Transverse colon (tissue), 4 donors: ENCODE measurements at regions not wholly inside any gene's neighbourhood (a gene's known extent, or its start where the extent isn't known, plus 50 kb on each side); places are given as distances from the start of the nearest gene placed in this dataset.
A peak's percentile ranks its signal among the peaks of the same experiment; 100 is the strongest.

Experiments
- DNase-seq: peaks from one replicate; pipeline ENCODE4 v3.0.0-alpha.2; 2019
- H3K27ac ChIP-seq, 4 donors: fragments of 200-600 bp; sonication (generic); 2 replicates each; pipeline ENCODE4 v1.5.1; 2016 to 2018; ENCODE audit warnings: inconsistent platforms in 4 of 4
- H3K27me3 ChIP-seq: fragments of 200-600 bp; sonication (generic); 2 replicates; pipeline ENCODE4 v1.5.1; 2017; ENCODE audit warnings: inconsistent platforms
- H3K36me3 ChIP-seq, 4 donors: fragments of 200-600 bp; sonication (generic); 2 replicates each; pipeline ENCODE4 v1.5.1; 2017 to 2019; ENCODE audit warnings: inconsistent platforms in 4 of 4
- H3K4me1 ChIP-seq, 4 donors: fragments of 200-600 bp; sonication (generic); 2 replicates each; pipeline ENCODE4 v1.5.1; 2017 to 2020; ENCODE audit warnings: inconsistent platforms in 4 of 4
- H3K4me3 ChIP-seq, 4 donors: fragments of 200-600 bp; sonication (generic); 1 replicate in 1 of 4; 2 replicates in 3 of 4; pipeline versions ENCODE4 v1.5.1 to v1.6.1; 2017 to 2019; ENCODE audit warnings: inconsistent platforms in 4 of 4
- H3K9me3 ChIP-seq, 2 donors: fragments of 200-600 bp; sonication (generic); 2 replicates each; pipeline ENCODE4 v1.5.1; 2017 to 2019; ENCODE audit warnings: inconsistent platforms in 2 of 2
- EP300 ChIP-seq: sonication (generic); formaldehyde crosslinking; IDR thresholded peaks from one replicate; pipeline ENCODE4 v1.6.1; 2017; ENCODE audit warnings: antibody characterized with exemption, low read depth
- POLR2A ChIP-seq: fragments of 450-650 bp; IDR thresholded peaks from one replicate; pipeline ENCODE4 v1.6.1; 2016; ENCODE audit warnings: antibody characterized with exemption, mild to moderate bottlenecking, moderate library complexity
- POLR2AphosphoS5 ChIP-seq, 3 donors: sonication (generic); formaldehyde crosslinking; IDR thresholded peaks; one replicate each; pipeline ENCODE4 v1.6.1; 2016; ENCODE audit warnings: antibody characterized with exemption in 3 of 3
- WGBS, 2 donors: methylation state at CpG; one replicate each; pipeline ENCODE4 v1.1.5; 2018; ENCODE audit warnings: low coverage in 1 of 2; 5-methylcytosine and 5-hydroxymethylcytosine counted together
- in situ Hi-C, 4 donors: fragments of 200-750 bp; cut with MboI; loops; one replicate each; pipeline versions ENCODE4 v1.15.0 to v1.15.1; 2017; ENCODE audit warnings: low sequenced_read_pairs in 3 of 4, low pct_ligation_motif_present in 1 of 4, low pct_unique_long_range_greater_than_20kb in 1 of 4
- intact Hi-C: fragments of 100-400 bp; cut with DNase I; formaldehyde crosslinking; loops from one replicate; pipeline ENCODE4 v1.15.1; 2023; ENCODE audit warnings: low total_unique reads
- TF ChIP-seq, protein P1 (sequence below), 5 experiments: fragments of 200-600 bp in 3 of 5; fragments of 450-650 bp in 2 of 5; sonication (generic) in 3 of 5; IDR thresholded peaks; 1 replicate in 2 of 5; 2 replicates in 3 of 5; pipeline ENCODE4 v1.5.1; 2016 to 2017; ENCODE audit warnings: antibody characterized with exemption in 5 of 5, inconsistent platforms in 3 of 5, mild to moderate bottlenecking in 2 of 5, moderate library complexity in 1 of 5

GRCh38 chr14:100392356-100392755 lies 69.2 kb downstream of the SLC25A47 start:
- Histone ChIP-seq H3K36me3 (no peaks in the 10 kb centered on the region), H3K27me3 (no peaks in the 10 kb centered on the region), H3K9me3 (no peaks in the 10 kb centered on the region), H3K27ac (peak overlapping the region in 2 of 4 donors; percentile 5 to 57), H3K4me1 (peaks cover 8 to 74% (median 39%) of the 10 kb centered on the region in 4 donors), H3K4me3 (no peak overlapping the region)
- no peak for DNase-seq
- 74 to 92% methylated on average over 6 to 11 of the region's 11 CpGs for WGBS, 2 donors
- in situ Hi-C loops (no loop called here), intact Hi-C loops (no loop called here)
- TF ChIP-seq POLR2A = no peak
- TF ChIP-seq POLR2AphosphoS5 (IDR thresholded peaks at IDR 0.05) = no peak
- no peak for TF ChIP-seq EP300
- TF ChIP-seq, protein P1, sequence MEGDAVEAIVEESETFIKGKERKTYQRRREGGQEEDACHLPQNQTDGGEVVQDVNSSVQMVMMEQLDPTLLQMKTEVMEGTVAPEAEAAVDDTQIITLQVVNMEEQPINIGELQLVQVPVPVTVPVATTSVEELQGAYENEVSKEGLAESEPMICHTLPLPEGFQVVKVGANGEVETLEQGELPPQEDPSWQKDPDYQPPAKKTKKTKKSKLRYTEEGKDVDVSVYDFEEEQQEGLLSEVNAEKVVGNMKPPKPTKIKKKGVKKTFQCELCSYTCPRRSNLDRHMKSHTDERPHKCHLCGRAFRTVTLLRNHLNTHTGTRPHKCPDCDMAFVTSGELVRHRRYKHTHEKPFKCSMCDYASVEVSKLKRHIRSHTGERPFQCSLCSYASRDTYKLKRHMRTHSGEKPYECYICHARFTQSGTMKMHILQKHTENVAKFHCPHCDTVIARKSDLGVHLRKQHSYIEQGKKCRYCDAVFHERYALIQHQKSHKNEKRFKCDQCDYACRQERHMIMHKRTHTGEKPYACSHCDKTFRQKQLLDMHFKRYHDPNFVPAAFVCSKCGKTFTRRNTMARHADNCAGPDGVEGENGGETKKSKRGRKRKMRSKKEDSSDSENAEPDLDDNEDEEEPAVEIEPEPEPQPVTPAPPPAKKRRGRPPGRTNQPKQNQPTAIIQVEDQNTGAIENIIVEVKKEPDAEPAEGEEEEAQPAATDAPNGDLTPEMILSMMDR (IDR thresholded peaks at IDR 0.05) = no peak

DNA sequence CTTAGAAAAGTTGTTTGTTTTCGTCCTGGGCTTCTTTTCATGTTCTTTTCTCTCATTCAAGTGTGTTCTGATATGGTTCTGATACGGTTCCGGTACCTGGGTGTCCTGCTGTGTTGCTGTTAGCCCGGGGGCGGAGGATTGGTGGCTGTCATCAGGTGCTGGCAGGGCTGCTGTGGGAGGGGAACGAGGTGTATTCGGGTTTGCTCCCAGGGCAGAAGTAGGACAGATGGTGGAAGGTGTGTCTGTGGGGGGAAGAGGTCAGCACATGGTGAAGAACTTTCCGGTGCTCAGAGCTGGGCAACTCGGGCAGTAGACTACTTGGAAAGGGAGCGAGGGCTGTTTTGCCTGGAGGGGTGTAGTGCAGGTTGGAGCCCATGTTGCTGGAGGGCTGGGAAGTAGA lies 70.2 kb downstream of the SLC25A47 start:
- in situ Hi-C loops = no loop called here
- DNase-seq = no peak
- intact Hi-C loops = no loop called here
- Histone ChIP-seq H3K9me3 (no peaks in the 10 kb centered on the region), H3K27me3 (no peaks in the 10 kb centered on the region), H3K36me3 (no peaks in the 10 kb centered on the region), H3K27ac (peak overlapping the region in 2 of 4 donors; percentile 36 to 57), H3K4me3 (no peak overlapping the region), H3K4me1 (peaks cover 8 to 75% (median 40%) of the 10 kb centered on the region in 4 donors)
- 66 to 70% methylated on average over 6 to 10 of the region's 10 CpGs for WGBS, 2 donors
- no peak for TF ChIP-seq POLR2A
- TF ChIP-seq, protein P1 (IDR thresholded peaks at IDR 0.05) = no peak
- TF ChIP-seq EP300 = no peak
- no peak for TF ChIP-seq POLR2AphosphoS5 (IDR thresholded peaks at IDR 0.05)

DNA sequence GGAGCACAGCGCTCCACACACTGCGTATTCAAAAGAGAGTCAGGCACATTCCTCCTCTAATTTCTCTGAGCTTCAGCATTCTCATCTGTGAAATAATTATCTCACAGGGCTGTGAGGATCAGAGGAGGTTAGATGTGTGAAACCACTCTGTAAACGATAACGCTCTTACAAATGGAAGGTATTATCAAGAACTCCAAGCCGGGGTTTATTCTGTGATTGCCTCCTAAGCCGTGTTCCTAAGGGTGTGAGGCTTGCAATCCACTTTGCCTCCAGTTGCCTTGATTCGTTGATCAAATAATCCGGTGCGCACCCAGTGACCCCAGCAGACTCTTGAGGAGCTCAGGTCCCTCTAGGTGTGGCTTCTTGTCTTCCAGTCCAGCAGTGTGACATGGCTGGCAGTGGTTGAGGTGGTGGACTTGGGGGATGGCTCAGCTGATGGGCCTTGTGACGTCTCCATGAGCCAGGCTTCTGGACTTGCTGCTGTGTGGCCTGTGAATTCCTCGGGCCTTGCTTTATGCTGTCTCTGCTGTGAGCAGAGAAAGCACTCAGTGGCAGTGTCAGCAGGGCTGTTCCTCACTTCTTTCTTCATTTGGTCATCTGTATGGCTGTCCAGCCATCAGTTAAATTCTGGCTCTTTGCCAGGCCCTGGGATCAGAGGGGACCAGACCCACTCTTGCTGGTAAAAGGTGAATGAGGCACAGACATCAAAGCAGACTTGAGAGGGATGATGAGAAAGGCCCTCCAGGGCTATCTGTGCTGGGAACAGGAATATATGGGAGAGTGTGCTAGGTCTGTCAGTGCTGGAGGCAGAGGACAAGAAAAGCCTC lies 71.0 kb downstream of the SLC25A47 start:
- peak overlapping the region in 2 of 4 donors; percentile 36 to 57 for H3K27ac ChIP-seq
- no peak for TF ChIP-seq EP300
- TF ChIP-seq POLR2AphosphoS5 (IDR thresholded peaks at IDR 0.05) = no peak
- no peak for TF ChIP-seq POLR2A
- TF ChIP-seq, protein P1 (IDR thresholded peaks at IDR 0.05) = no peak
- peaks cover 11 to 76% (median 41%) of the 10 kb centered on the region in 4 donors for H3K4me1 ChIP-seq
- DNase-seq = no peak
- H3K27me3 ChIP-seq = no peaks in the 10 kb centered on the region
- WGBS, 2 donors = 84 to 97% methylated on average over 3 to 11 of the region's 11 CpGs
- no peaks in the 10 kb centered on the region for H3K9me3 ChIP-seq
- H3K36me3 ChIP-seq = no peaks in the 10 kb centered on the region
- intact Hi-C loops (no loop called here), in situ Hi-C loops (no loop called here)
- no peak overlapping the region for H3K4me3 ChIP-seq

DNA sequence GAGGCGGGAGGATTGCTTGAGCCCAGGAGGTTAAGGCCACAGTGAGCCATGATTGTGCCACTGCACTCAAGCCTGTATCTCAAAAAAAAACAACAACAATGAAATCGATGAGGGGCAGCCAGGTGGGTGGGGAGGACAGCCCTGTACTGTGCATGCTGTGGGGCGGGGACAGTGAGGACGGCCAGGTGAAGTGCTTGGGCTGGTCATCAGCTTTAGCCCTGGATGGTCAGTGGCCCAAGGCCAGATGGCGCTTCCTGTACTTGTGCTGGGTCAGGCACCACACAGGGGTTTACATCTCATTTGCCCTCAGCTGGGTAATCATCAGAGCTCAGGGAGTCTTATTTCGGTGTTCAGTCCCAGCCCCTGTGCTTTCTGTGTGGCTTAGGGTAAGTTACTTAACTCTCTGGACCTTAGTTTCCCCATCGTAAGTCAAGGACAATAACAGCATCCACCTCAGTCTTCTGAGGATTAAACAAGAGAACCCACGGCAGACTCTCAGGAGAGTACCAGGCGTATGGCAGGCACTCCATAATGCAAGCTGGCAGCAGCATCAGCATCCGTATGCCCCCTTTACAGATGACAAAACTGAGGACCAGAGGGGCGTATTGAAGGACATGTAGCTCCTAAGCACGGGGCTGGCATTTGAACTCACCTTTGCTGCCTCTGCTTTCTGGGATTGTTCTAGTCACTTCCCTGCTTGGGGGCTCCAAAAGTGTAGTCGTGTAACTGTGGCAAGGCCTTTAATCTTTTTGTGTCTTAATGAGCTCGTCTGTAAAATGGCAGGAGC lies 71.9 kb downstream of the SLC25A47 start:
- peaks cover 11 to 76% (median 36%) of the 10 kb centered on the region in 4 donors for H3K4me1 ChIP-seq
- DNase-seq = no peak
- no peaks in the 10 kb centered on the region for H3K27me3 ChIP-seq
- WGBS, 2 donors = 88% methylated on average over 14 of the region's 14 CpGs; no CpG with 5 or more reads in 1 of the 2 donors
- intact Hi-C loops (no loop called here), in situ Hi-C loops (no loop called here)
- H3K27ac ChIP-seq = no peak overlapping the region
- H3K4me3 ChIP-seq = no peak overlapping the region
- H3K9me3 ChIP-seq = no peaks in the 10 kb centered on the region
- TF ChIP-seq POLR2AphosphoS5 (IDR thresholded peaks at IDR 0.05) (no peak), EP300 (no peak), POLR2A (no peak)
- TF ChIP-seq, protein P1 (IDR thresholded peaks at IDR 0.05) = no peak
- no peaks in the 10 kb centered on the region for H3K36me3 ChIP-seq
